T-helper 22 cell (primary cell): ENCODE measurements at regions not wholly inside any gene's neighbourhood (a gene's known extent, or its start where the extent isn't known, plus 50 kb on each side); places are given as distances from the start of the nearest gene placed in this dataset.
"Not testable (repeated sequence)": the region's sequence is repeated elsewhere in the genome, so short reads cannot be mapped to it uniquely, and the experiment has no call there.

ENCODE experiments used
- DNase-seq: peaks from one replicate; pipeline ENCODE4 v3.0.0-alpha.2; 2020; ENCODE audit warnings: low read depth

GRCh38 chr14:30363219-30363880, 195.6 kb upstream of the G2E3 start:
- DNase-seq, result not testable (repeated sequence)

DNA sequence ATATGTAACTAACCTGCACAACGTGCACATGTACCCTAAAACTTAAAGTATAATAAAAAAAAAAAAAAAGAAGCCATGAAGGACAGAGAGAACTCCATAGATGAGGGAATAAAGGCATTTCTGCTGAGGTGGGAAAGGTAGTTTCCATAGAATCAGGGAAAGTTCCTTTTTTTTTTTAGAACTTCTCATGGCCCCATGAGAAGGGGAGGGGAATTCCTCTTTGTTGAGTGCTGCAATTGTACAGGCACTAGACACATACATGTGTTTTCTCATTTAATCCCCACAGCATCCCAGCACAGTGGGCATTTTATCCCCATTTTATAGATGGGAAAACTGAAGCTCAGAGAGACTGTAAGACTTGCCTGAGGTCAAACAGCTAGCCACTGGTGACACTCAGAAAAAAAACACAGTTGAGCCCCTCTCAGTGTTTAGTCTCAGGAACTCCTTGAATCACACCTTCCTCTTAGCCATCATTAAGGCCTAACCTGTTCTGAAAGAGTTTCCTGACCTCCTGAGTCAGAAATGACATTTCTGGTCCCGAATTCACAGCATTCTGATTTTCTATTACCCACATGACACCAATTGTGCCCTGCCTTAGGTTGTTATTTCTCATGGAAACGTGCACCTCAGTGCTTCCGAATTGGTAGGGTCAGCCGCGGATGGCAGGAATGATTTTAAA, 189.3 kb upstream of the G2E3 start:
- DNase-seq, result no peak

- DNase-seq, result no peak
Measured at GRCh38 chr14:30373053-30373452, 185.9 kb upstream of the G2E3 start.

GRCh38 chr14:30373526-30373925, 185.4 kb upstream of the G2E3 start:
- DNase-seq, result no peak

GRCh38 chr14:30375296-30375892, 183.6 kb upstream of the G2E3 start:
- DNase-seq, result peak; percentile 2

DNA sequence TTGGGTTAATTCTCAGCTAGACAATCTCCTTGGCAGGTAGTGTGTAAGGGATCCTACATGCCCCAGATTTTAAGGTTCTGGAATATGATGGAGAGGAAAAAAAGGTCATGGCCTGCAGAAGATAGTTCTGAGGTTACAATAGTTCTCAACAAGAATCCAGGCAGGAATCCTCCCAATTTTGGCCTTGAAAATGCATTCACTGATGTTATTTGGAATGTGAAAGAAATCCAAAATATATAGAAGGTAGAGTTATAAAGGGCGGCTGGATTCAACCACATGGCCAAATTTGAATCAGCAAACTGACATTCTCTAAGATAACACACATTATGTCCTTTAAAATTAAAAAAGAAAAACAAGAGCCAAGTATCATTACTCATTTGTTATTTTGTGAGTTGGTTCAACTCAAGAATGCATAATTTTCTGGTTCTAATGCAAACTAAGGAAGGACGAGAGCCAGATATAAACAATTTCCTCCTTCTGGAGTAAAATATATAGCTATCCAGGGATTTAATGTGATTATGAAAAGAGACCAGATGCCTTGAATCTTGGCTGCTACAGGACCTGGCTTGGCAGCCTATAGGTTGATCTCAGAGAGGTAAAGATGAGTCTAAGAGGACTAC, 177.0 kb upstream of the G2E3 start:
- DNase-seq, result no peak

- DNase-seq, result no peak
Measured at GRCh38 chr14:30385925-30386324, 173.0 kb upstream of the G2E3 start.

GRCh38 chr14:30387871-30388270, 171.1 kb upstream of the G2E3 start:
- no peak for DNase-seq

DNA sequence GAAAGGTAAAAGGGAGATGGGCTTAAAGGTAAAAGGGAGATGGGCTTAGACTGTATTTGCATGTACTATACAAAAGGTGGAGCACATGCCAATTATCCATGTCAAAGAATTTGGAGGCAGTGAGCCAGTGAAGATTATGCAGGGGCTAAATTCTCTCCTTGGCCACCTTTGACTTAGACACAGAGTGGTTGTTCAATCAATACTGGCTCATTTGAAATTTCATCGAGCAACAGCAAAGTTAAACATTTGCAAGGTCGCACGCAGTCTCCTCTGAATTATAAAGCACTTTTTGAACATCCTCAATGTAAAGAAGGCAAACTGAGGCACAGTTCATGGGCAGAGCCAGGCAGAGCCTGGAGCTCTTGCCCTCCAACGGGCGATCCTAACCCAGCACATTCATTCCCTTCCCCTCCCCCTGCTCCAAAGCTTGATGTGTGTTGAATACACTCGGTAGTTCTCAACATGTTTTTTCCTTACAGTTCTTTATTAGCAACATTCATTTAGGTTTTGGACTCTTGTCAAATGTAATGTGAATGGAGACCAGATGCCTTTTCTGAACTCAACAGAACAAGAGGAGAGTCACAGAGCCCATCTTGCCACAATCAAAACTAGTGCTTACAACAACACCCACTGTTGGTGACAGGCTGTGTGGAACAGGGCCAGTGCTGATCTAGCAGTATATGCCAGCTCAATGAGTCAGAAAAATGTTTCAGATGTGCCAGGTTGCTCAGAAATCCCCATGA, 169.7 kb upstream of the G2E3 start:
- DNase-seq, result no peak

DNA sequence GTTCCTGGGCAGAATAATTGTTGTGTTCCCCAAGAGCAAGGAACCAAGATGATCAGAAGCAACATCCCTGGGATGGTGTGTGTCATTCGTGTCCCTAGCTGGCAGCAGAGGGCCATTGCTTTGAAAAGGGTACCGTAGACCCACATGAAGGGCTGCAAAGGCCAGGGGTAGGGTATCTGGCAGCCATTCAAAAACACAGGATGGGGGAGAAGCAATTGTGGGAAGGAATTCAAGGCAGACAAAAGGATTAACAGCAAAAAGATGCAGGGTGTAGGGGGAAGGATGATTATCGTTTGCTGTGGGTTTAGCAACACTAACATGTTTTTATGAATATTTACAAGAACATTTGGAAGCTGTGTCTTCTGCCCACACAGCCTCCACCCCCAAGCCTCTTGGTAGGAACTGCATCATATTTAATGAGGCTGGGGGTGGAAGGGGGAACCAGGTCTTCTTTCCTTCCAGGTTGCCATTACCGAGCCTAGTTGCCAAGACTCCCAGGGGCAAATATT, 169.0 kb upstream of the G2E3 start:
- no peak for DNase-seq

DNA sequence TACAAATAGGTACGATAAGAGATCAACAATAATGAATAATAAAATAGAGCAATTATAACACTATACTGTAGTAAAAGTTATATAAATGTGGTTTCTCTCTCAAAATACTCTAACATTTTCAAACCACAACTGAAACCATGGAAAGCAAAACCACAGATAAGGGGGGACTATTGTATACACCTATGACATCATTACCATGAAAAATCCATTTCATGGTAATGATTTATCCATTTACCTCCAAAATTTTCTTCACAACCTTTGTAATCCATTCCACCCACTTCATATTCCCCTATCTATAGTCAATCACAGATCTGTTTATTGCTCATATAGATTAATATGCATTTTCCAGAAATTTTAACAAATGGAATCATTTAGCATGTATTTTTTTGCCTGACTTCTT, 163.9 kb upstream of the G2E3 start:
- no peak for DNase-seq

- DNase-seq, result no peak
Measured at GRCh38 chr14:30402846-30403245, 156.1 kb upstream of the G2E3 start.

DNA sequence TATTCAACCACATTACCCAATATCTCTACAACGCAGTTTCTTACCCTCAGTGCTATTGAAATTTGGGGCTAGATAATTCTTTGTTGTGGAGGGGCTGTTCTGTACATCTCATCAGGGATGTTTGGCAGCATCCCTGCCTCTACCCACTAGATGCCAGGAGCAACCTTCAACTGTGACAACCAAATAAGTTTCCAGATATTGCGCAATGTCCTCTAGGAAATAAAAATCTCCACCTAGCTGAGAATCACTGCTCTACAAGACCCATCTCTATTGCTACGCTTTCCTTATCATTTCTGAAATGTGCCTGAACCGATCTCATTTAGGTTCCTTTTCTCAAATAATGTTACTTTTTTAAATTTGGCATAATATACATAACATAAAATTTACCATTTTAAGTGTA, 155.2 kb upstream of the G2E3 start:
- no peak for DNase-seq

- not testable (repeated sequence) for DNase-seq
Measured at GRCh38 chr14:30409508-30410015, 149.4 kb upstream of the G2E3 start.

DNA sequence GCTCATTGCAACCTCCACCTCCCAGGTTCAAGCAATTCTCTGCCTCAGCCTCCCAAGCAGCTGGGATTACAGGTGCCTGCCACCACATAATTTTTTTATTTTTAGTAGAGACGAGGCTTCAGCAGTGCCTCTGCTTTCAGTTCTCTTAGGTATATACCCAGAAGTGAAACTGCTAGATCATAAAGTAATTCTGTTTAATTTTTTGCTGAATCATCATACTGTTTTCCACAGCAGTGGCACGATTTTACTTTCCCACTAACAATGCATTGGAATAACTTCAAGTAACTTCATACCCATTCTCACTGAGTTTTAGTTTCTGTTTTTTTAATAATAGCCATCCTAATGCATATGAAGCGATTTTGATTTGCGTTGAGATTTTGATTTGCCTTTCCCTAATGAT, 148.0 kb upstream of the G2E3 start:
- DNase-seq, result no peak

DNA sequence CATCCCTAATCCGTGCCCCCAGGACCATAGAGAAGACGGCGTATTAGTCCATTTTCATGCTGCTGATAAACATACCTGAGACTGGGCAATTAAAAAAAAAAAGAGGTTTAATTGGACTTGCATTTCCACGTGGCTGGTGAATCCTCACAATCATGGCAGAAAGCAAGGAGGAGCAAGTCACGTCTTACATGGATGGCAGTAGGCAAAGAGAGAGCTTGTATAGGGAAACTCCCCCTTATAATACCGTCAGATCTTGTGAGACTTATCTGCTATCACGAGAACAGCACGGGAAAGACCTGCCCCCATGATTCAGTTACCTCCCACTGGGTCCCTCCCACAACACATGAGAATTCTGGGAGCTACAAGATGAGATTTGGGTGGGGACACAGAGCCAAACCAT, 145.8 kb upstream of the G2E3 start:
- DNase-seq, result not testable (repeated sequence)

GRCh38 chr14:30417121-30417520, 141.8 kb upstream of the G2E3 start:
- DNase-seq, result no peak

- no peak for DNase-seq
Measured at GRCh38 chr14:30417999-30418398, 141.0 kb upstream of the G2E3 start.

DNA sequence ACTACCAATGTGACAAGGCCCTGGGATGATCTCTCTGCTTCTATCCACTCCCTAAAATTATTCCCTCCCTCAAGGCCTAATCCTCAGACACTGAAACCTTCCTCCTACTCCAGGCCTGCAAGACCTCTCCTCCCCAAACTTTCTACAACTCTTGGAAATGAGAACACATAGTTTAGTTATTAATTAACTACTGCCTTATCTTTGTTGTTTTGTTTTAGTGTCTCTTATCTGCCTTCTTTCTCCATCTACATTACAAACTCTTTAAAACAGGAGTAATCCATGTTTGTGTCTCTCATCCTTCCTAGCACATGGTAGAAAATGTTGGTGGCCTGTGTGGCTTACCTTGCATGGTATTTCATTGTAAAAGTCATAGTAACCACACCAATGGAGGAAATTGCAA, 139.9 kb upstream of the G2E3 start:
- no peak for DNase-seq

- no peak for DNase-seq
Measured at GRCh38 chr14:30420515-30420914, 138.4 kb upstream of the G2E3 start.

DNA sequence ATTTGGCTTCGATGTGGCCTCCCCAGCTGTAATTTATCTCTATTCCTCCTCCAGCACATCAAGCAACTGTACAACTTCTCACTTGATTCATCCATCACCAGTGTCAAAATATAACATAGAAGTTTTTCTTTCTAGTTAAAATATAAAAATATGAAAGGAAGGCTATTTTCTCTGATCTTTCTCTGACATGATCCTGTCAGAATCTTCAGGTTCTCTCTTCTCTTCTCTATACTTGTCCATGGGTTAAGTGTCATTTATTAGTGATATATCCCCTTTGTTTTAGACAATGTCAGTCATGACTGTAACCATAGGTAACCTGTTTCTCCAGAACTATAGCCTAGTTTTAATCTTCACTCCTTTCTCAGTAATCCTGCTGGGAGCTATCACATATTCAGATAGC, 132.5 kb upstream of the G2E3 start:
- no peak for DNase-seq

DNA sequence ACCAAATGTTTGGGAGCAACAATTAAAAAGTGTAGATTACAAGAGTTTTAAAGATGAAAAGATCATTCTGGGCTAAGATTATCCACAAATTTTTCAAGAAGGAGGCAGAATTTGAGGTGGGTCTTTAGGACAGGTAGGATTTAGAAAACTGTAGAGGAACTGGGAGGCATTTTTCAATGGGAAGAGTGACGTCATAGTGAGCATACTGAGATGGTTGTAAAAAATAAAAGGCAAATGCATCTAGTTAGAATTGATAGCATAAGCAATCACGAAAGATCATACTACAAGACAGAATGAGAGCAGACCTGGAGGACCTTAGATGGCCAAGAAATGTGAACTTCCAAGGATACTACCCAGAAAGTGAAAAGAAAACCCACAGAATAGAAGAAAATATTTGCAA, 131.6 kb upstream of the G2E3 start:
- no peak for DNase-seq
